ENCODE measurements at regions not wholly inside any gene's neighbourhood (a gene's known extent, or its start where the extent isn't known, plus 50 kb on each side); places are given as distances from the start of the nearest gene placed in this dataset.
"Not testable (repeated sequence)": the region's sequence is repeated elsewhere in the genome, so short reads cannot be mapped to it uniquely, and the experiment has no call there.

DNA sequence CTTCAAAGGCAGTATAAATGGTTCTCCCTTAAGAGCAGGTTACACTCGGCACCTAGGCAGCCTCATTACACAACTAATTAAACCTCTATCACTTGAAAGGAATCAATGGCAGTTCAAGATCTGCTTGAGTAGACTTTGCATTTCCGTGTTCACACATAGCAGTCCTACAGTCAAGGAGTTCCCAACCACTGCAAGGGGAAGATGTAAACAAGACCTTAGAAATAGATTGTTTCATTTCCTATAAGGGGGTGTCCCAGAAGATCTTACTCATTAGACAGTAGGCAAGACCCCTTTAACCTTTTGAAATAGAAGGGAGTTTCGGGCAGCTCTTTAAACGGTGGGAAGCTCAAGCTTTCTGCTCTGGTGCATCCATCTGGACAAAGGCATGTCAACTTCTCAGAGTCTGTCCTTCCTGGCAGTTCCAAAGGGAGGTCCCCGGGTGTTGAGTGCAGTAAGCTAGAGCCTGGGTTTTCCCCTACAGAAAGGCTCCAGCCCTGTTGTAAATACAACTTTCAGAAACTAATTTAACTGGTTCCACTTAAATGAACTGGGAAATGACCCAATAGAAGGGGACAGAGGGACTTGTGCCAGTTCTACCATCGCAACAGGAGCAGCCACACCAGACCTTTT is 150.8 kb downstream of the RBMX2 start:
- no peak for DNase-seq (ENCODE audit: low spot score)

DNA sequence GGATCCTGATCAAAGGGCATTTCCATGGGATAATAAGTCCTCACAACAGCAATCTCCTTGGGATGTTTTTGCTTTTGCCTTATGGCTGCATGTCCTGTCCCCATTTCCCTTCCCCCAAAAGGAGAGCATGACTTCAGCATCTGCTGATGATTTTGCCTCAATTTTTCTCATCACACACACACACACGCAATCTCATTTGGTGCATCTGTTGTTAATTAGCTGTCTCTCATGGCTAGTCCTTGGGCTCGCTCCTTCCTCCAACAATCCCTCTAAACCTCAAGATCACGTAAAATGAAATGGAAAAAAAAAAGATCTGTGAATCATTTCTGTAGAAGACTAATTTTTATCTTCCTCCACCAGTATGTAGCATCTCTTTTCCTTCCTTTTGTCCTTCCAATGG is 153.6 kb downstream of the RBMX2 start:
- DNase-seq (ENCODE audit: low spot score): no peak

DNA sequence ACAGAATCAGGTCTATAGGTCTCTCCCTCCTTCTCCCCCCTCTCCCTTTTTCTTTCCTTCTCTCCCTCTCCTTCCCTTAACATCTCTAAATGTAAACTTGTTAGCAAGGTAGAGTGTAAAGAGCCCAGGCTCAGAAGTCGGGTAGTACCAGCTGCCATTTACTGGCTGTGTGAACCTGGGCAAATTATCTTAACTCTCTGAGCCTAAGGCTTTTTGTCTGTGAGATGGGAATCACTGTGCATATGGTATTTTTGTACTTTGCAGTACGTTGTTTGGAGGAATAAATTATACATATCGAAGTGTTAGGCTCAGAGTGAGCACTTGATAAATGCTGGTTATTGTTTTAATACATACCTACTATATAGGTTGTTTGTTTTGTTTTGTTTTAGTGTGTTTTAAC is 154.0 kb downstream of the RBMX2 start:
- no peak for DNase-seq (ENCODE audit: low spot score)

DNA sequence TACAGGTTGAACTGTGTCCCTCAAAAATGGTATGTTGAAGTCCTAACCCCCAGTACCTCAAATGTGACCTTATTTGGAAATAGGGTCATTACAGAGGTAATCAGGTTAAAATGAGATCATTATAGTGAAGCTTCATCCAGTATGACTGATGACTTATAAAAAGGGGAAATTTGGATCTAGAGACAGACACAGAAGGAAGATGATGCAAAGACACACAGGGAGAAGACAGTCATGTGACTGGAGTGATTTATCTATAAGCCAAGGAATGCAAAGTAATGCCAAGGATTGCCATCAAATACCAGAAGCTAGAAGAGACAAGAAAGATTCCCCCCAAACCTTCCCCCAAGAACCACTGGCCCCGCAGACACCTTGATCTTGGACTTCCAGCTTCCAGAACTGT is 155.2 kb downstream of the RBMX2 start:
- no peak for DNase-seq (ENCODE audit: low spot score)

DNA sequence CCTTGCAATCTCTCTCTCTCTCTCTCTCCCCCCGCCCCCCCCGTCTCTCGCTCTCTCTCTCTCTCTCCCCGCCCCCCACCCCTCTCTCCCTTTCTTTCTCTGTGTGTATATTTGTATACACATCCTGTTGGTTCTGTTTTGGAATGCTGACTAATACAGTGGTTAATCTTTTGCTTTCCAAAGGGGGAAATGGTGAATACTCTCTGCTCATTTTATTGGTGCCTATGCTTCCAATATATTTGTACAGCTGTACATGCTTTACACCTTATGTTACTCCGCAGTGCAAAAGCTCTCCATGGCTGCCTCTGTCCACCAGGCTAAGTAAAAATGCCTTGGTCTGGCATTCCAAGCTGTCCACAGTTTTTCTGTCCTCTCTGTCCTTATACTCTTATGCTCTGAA is 158.8 kb downstream of the RBMX2 start:
- DNase-seq (ENCODE audit: low spot score): no peak

DNA sequence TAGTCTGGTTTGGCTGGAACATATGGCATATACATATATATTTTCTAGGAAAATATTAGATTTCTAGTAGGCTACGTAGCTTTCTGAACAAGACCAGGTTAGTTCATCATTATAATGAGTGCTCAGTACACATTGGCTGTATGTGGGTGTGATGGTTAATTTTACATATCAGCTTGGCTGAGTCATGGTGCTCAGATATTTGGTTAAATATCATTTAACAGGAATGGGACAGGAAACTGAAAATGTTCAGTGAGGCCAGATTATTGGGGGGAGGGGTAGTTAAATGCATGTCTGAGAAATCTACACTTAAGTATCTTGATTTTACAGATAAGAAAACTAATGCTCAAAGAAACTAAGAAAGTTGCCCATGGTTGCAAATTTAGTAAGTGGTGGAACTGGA is 160.1 kb downstream of the RBMX2 start:
- DNase-seq (ENCODE audit: low spot score): no peak

DNA sequence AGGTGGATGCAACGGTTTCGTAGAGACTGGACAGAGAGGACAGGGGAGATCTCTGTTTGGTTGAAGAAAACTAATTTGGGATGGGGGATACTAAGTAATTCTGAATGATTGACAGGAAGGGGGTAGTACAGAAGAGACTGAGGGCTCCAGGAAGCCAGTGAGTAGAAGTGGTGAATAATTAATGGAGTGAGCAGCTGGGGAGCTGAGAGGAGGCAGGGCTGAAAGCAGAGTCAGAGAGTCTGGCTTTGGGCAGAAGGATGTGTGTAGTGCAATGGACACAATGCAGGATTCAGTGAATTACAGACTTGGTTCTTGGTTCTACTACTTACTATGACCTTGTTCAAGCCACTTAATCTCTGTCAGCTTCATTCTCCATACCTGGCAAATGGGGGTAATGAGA is 161.7 kb downstream of the RBMX2 start:
- DNase-seq (ENCODE audit: low spot score): no peak

DNA sequence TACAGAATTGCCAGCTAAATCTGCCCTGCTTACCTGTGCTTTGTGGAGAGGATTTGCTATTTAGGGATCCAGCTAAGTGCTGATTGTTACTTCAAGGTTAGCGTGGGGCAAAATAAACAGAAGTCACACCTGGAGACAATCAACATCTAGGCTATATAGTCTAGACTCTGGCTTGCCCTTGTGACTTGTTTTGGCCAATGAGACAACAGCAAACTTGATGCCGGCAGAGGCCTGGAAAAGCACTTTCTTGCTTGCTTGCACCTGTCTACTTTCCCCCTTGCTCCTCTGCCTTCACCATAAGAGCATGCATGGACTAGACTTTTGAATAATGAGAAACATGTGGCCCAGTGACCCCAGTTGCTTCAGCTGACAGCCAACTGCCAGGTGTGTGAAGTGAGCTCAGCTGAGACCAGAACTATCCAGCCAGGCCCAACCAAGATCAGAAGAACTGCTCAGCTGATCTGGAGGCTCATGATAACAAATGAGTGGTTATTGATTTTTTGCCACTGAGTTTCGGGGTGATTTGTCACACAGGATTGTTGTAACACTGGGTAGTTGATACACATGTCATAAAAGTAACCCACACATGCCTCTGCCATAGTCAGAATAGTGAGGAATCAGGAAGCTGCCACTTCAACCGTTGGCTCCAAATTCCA is 164.4 kb downstream of the RBMX2 start:
- no peak for DNase-seq (ENCODE audit: low spot score)

DNA sequence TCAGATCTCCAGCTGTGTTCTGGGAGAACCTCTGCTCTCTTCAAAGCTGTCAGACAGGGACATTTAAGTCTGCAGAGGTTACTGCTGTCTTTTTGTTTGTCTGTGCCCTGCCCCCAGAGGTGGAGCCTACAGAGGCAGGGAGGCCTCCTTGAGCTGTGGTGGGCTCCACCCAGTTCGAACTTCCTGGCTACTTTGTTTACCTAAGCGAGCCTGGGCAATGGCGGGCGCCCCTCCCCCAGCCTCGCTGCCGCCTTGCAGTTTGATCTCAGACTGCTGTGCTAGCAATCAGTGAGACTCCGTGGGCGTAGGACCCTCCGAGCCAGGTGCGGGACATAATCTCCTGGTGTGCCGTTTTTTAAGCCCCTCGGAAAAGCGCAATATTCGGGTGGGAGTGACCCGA is 171.2 kb downstream of the RBMX2 start:
- DNase-seq (ENCODE audit: low spot score): not testable (repeated sequence)

Measured in hematopoietic multipotent progenitor cell treated with erythropoietin and hydrocortisone succinate and interleukin-3 and kit ligand, for 15 days (in vitro differentiated cells).